SK-N-MC (cell line): ENCODE measurements at regions not wholly inside any gene's neighbourhood (a gene's known extent, or its start where the extent isn't known, plus 50 kb on each side); places are given as distances from the start of the nearest gene placed in this dataset.

ENCODE experiments used
- EZH2 ChIP-seq: fragments of 200-600 bp; sonication (generic); IDR thresholded peaks from one replicate; pipeline ENCODE4 v1.6.1; 2017; ENCODE audit warnings: antibody characterized with exemption
- POLR2AphosphoS5 ChIP-seq: IDR thresholded peaks from 2 replicates; pipeline ENCODE4 v1.6.1; 2012; ENCODE audit warnings: mild to moderate bottlenecking, low read depth, low read length, borderline replicate concordance

GRCh38 chr9:26723486-26723885 is 169.1 kb downstream of the CAAP1 start:
- TF ChIP-seq EZH2 (no peak), POLR2AphosphoS5 (no peak)
